ENCODE measurements at regions not wholly inside any gene's neighbourhood (a gene's known extent, or its start where the extent isn't known, plus 50 kb on each side); places are given as distances from the start of the nearest gene placed in this dataset.

DNA sequence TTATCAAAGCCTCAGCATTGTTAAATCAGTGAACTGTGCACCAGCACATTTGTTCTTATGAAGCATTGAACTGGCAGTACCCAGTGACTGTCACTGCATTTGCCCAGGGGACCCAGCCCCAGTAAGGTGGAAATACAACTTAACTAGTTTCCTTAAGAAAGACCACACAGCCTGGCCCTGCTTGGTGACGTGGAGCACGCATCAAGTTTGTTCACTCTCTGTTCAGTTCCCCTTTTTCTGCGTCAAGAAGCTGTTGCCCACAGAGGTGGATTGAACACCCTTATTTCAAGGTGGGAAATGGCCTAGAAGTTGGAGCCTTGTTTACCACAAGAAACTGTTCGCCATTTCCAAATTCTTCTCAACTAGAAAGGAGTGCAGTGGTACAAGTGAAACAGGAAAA lies 69.9 kb upstream of the AGBL1 start:
- TF ChIP-seq POLR2A (IDR thresholded peaks at IDR 0.05; ENCODE audit: low read length) = no peak
- no peak for TF ChIP-seq GATA1 (IDR thresholded peaks at IDR 0.05; ENCODE audit: low read depth, low read length)

Data from erythroblast (primary cell).